ENCODE measurements at regions not wholly inside any gene's neighbourhood (a gene's known extent, or its start where the extent isn't known, plus 50 kb on each side); places are given as distances from the start of the nearest gene placed in this dataset.

GRCh38 chr3:102057781-102058421 is 208.6 kb downstream of the NFKBIZ start:
- no peaks in the 10 kb centered on the region for H3K36me3 Mint-ChIP-seq (ENCODE audit: insufficient read depth)
- TF ChIP-seq CTCF (IDR thresholded peaks at IDR 0.05; ENCODE audit: unreplicated experiment): no peak
- H3K27me3 Mint-ChIP-seq: no peaks in the 10 kb centered on the region
- H3K9me3 Mint-ChIP-seq (ENCODE audit: low read depth): no peaks in the 10 kb centered on the region
- no peak overlapping the region for H3K27ac Mint-ChIP-seq
- no peak for DNase-seq (ENCODE audit: low spot score, unreplicated experiment)
- H3K4me3 Mint-ChIP-seq (ENCODE audit: low read depth): no peak overlapping the region
- peaks cover 3% of the 10 kb centered on the region for H3K4me1 Mint-ChIP-seq (ENCODE audit: low read depth)

DNA sequence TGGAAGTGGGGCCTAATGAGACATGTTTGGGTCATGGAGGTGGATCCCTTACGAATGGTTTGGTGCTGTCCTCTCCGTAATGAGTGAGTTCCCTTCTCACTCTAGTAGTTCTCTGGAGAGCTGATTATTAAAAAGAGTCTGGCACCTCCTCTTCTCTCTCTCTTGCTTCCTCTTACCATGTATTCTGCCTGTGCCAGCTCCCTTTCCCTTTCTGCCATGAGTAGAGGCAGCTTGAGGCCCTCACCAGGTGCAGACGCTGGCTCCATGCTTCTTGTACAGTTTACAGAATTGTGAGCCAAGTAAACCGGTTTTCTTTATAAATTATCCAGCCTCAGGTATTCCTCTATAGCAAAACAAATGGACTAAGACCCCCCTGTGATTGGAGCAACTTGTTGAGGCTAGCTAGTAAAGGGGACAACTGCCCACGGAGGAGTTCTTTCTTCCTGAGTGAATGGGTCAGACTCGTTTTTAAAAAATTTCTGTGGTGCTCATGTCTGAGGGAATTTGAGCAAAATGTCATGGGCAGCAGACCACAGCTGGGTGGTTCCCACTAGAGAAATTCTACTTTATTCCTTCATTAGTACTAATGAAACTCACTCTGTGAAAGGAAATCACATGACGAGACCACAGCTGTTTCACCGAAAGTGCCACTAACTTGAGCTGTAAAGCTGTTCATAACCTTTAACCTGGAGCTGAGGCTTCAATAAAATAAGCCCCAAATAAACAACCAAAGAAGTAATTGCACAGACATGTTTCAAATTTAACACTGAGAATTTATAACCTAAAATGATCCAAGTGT is 210.0 kb downstream of the NFKBIZ start:
- Mint-ChIP-seq H3K4me1 (ENCODE audit: low read depth) (peaks cover 3% of the 10 kb centered on the region), H3K4me3 (ENCODE audit: low read depth) (no peak overlapping the region), H3K27ac (no peak overlapping the region), H3K9me3 (ENCODE audit: low read depth) (no peaks in the 10 kb centered on the region), H3K36me3 (ENCODE audit: insufficient read depth) (no peaks in the 10 kb centered on the region), H3K27me3 (no peaks in the 10 kb centered on the region)
- TF ChIP-seq CTCF (IDR thresholded peaks at IDR 0.05; ENCODE audit: unreplicated experiment): no peak
- DNase-seq (ENCODE audit: low spot score, unreplicated experiment): no peak

DNA sequence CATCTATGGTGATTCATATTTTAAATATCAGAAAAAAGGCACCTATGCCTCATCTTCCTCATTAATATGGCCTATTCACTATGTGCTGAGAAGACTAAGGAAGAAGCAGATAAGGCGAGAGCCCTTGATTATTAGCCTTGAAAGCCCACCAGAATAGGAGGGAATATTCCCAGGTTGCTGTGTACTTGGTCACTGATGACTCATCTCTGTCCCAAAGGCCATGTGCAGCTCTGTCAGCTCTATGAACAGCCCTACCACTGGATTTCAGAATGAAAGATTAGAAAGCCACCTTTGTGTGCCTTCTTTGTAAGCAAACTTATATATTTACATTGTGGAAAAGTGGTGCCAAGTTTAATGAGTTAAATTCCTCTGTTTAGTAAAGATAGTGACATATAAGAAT is 211.5 kb downstream of the NFKBIZ start:
- Mint-ChIP-seq H3K27me3 (no peaks in the 10 kb centered on the region), H3K4me1 (ENCODE audit: low read depth) (peaks cover 3% of the 10 kb centered on the region), H3K36me3 (ENCODE audit: insufficient read depth) (no peaks in the 10 kb centered on the region), H3K4me3 (ENCODE audit: low read depth) (no peak overlapping the region), H3K27ac (no peak overlapping the region), H3K9me3 (ENCODE audit: low read depth) (no peaks in the 10 kb centered on the region)
- DNase-seq (ENCODE audit: low spot score, unreplicated experiment): no peak
- TF ChIP-seq CTCF (IDR thresholded peaks at IDR 0.05; ENCODE audit: unreplicated experiment): no peak

GRCh38 chr3:102063572-102063971 is 214.3 kb downstream of the NFKBIZ start:
- Mint-ChIP-seq H3K9me3 (ENCODE audit: low read depth) (no peaks in the 10 kb centered on the region), H3K4me1 (ENCODE audit: low read depth) (peaks cover 3% of the 10 kb centered on the region), H3K36me3 (ENCODE audit: insufficient read depth) (no peaks in the 10 kb centered on the region), H3K27me3 (no peaks in the 10 kb centered on the region), H3K4me3 (ENCODE audit: low read depth) (no peak overlapping the region), H3K27ac (no peak overlapping the region)
- DNase-seq (ENCODE audit: low spot score, unreplicated experiment): no peak
- no peak for TF ChIP-seq CTCF (IDR thresholded peaks at IDR 0.05; ENCODE audit: unreplicated experiment)

- TF ChIP-seq CTCF (IDR thresholded peaks at IDR 0.05; ENCODE audit: unreplicated experiment): no peak
- Mint-ChIP-seq H3K4me3 (ENCODE audit: low read depth) (no peak overlapping the region), H3K27ac (no peak overlapping the region), H3K27me3 (no peaks in the 10 kb centered on the region), H3K9me3 (ENCODE audit: low read depth) (peaks cover 8% of the 10 kb centered on the region), H3K36me3 (ENCODE audit: insufficient read depth) (peaks cover 1% of the 10 kb centered on the region), H3K4me1 (ENCODE audit: low read depth) (no peaks in the 10 kb centered on the region)
- no peak for DNase-seq (ENCODE audit: low spot score, unreplicated experiment)
These were observed 217.2 kb downstream of the NFKBIZ start for GRCh38 chr3:102066470-102066869.

Measured in progenitor cell of endocrine pancreas (in vitro differentiated cells).